ENCODE measurements at regions not wholly inside any gene's neighbourhood (a gene's known extent, or its start where the extent isn't known, plus 50 kb on each side); places are given as distances from the start of the nearest gene placed in this dataset.
"Not testable (repeated sequence)": the region's sequence is repeated elsewhere in the genome, so short reads cannot be mapped to it uniquely, and the experiment has no call there.

DNA sequence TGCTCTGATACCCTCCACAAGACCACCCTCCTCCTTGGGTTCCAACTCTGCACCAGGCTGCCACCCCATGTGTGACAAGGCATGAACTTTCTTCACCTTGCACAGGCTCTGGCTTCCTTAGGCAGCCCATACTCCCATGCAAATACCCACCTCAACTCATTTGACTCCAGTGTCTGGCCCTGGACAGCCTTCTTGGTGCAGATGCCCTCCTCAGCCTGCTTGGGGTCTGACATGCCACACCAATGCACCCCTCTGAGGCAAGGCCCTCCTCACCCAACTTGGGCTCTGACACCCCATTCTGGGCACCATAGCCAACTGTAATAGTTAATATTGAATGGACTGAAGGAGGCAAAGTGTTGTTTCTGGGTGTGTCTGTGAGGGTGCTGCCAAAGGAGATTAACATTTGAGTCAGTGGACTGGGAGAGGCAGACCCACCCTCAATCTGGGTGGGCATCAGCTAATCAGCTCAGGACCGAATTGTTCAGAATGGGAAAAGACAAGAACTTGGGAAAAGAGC lies 115.0 kb upstream of the EPB41L4A start:
- DNase-seq = no peak

DNA sequence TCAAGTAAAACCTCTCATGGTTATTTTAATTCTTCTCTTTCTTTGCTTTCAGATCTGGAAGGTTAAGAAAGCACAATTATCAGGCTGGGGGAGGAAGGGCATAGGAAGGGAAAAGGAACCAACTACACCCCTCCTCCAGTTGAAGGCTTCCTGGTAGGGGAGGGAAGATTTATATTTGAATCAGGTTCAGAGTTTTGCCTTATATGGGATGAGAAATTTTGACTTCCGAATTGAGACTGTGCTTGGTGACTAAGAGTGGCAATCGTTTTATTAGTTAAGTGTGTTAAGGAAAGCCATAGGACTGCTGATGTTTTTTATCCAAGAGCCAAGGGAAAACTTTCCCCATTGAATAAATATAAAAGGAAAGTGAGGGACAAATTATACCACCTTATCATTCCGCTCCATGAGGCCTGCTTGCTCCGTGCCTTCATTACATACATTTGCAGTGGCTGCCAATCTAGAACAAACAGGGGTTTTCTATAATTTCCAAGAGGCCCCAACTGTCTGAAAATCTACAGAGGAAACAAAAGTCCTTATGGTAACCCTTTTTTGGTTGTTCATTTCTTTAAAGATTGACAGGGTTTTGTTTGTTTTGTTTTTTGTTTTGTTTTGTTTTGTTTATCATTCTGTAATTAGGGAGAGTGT lies 115.7 kb upstream of the EPB41L4A start:
- DNase-seq = no peak

- no peak for DNase-seq
Observed at GRCh38 chr5:112535356-112535755, 116.3 kb upstream of the EPB41L4A start.

GRCh38 chr5:112544558-112544957 lies 125.5 kb upstream of the EPB41L4A start:
- not testable (repeated sequence) for DNase-seq

DNA sequence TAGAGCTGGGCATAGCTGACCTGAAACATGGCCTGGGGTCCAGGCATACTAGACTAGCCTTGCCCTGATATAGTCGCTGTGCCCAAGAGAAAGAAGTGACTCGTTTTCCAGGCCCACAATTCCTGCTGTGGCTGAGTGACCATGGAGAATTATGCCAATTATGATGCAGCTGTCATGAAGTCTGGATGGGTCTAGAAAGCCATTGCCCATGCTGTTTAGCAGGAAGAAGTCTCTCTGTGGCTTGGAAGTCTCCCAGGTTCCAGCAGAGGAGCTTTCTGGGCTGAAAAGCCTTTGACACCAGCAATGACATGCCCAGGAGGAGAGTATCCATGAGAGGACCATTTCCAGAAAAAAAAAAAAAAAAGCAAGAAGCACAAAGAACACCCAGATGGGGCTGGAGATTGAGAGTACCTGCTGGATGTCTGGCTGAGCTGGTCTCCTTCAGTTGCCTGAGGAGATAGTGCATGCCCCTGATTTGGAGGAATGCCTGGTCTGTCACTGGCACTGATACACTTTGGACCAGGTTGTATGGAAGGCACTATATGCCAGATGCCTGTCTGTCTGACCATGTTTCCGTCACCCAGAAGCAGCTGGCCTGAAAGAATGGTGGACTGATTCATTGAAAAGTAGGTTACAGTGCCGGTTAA lies 128.0 kb upstream of the EPB41L4A start:
- DNase-seq = no peak

DNA sequence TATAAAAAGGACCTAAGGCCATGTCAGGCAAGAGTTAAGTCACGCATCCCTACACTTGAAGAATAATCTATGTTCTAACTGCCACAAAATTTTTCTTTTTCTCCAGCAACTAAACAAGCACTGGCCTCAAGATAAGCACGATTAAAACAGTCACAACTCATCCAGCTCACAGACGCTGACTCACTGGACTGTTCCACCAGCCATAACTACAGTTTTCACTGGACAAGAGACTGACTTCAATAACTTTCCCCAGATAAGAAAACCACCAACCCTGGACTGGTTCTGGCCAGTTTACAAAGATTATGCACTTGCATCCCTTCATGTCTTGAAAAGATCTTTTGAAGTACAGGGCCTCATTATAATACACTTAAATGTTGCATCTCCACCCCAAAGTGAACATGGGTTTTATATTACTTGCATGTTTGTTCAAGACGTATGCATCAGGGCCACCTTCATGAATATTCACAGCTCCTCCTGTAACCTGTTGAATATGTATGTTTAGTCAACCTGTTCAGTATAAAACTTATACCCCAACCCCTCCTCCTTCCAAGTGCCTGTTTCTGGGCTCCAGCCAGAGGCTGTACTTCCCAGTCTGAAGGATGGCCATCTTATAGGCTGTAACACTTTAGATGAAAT lies 129.3 kb upstream of the EPB41L4A start:
- peak; percentile 38 for DNase-seq

GRCh38 chr5:112549127-112549526 lies 130.1 kb upstream of the EPB41L4A start:
- no peak for DNase-seq

DNA sequence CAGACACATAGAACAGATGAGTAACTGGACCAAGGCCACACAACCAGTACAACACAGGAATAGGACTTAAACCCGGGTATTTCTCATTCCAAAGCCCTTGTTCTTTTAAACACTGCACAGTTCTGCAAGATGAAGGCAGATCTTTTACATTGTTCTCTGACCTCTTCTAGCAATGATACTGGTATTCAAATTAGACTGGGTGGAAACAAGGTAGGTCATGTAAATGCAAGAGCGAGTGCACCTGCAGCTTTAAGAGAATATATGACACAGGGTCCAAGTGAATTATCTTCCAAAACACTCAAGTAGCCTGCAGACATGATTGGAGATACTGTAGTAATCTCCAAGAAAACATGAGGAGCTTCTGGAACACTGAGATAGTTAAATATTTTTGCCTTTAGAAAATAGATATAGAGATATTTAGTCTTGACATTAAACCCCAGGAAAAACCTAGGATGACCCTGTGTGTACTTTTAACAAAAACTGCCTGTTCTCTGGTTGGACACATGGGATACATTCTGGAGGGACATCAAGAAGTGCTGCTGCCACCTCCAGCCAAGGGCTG lies 130.6 kb upstream of the EPB41L4A start:
- DNase-seq = no peak

- DNase-seq = peak; percentile 54
Observed at GRCh38 chr5:112551419-112552032, 132.4 kb upstream of the EPB41L4A start.

DNA sequence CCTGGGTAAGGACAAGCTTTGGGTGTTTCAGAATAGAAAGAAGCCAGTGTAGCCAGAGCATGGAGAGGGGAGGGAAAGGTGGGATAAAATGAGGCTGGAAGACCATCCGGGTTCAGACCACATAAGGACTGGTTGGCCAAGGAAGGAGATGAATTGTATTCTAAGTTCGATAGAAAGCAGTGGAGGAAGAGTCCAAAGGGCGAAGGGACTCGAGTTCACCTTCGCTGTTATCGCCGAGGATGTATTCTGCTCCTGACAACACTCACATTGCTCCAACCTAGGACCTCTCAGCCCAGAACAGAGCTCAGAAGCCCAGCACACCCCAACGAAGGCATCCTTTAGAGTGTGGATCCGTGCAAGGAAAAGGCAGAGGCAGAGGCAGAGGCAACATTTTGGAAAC lies 133.1 kb upstream of the EPB41L4A start:
- no peak for DNase-seq

DNA sequence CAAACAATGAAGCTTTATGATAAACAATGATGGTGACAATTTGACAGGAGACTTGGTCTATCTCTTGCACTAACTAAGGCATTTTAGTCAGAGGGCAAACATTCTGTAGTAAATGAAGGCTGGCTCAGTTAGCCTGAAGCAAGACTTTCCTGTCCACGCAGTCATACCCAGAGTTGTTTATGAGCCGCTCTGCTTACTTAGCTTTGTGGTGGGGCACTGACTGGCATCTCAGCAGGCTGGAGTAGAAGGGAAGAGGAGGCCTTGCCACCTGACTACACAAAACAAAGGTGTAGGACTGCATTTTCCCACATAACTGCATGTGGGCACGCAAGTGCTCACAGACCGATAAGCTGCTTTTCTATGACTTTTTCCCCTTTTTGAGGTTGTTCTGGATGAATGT lies 133.7 kb upstream of the EPB41L4A start:
- no peak for DNase-seq

- DNase-seq = peak; percentile 10
Observed at GRCh38 chr5:112554101-112554977, 135.3 kb upstream of the EPB41L4A start.

GRCh38 chr5:112555197-112555596 lies 136.1 kb upstream of the EPB41L4A start:
- DNase-seq = no peak

GRCh38 chr5:112555691-112556090 lies 136.6 kb upstream of the EPB41L4A start:
- DNase-seq = peak; percentile 59

GRCh38 chr5:112559501-112559900 lies 140.4 kb upstream of the EPB41L4A start:
- peak; percentile 30 for DNase-seq

GRCh38 chr5:112560371-112560770 lies 141.3 kb upstream of the EPB41L4A start:
- DNase-seq = no peak

- no peak for DNase-seq
Observed at GRCh38 chr5:112563169-112563826, 144.2 kb upstream of the EPB41L4A start.

- no peak for DNase-seq
Observed at GRCh38 chr5:112566251-112566650, 147.2 kb upstream of the EPB41L4A start.

GRCh38 chr5:112569596-112569995 lies 150.5 kb upstream of the EPB41L4A start:
- DNase-seq = no peak

DNA sequence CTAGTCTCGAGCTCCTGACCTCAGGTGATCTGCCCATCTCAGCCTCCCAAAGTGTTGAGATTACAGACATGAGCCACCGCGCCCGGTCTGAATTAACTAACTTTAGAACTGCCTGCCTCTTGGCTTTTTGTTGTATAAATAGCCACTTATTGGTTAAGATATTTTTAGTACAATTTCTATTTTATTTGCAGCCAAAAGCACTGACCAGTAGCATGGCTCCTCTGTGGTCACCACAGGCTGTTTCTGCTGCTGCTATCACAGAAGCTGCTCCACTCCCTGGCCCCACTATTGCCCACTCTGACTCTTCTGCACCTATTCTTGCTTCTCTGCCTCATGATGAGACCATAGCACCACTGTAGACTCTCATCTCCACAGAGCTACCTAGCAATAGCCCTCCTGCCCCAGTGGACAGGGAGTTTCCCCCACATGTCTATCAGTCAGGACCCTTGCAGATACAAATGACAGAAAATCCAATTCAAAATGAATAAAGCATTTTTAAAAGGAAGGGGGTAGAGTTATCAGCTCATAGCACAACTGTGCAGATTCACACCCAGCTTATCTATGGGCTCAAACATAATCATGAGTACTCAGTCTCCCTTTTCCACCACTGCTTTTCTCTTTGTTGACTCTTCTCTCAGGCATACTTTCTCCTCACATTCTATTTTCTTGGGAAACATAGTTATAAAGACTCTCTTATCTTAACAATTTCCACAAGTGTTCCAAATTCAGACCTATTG lies 151.8 kb upstream of the EPB41L4A start:
- no peak for DNase-seq

GRCh38 chr5:112573441-112573840 lies 154.4 kb upstream of the EPB41L4A start:
- no peak for DNase-seq

Measured in fibroblast of skin of right quadriceps (primary cell).